Adrenal gland (tissue), 9 donors: ENCODE measurements at regions not wholly inside any gene's neighbourhood (a gene's known extent, or its start where the extent isn't known, plus 50 kb on each side); places are given as distances from the start of the nearest gene placed in this dataset.
"Not testable (repeated sequence)": the region's sequence is repeated elsewhere in the genome, so short reads cannot be mapped to it uniquely, and the experiment has no call there.

Experiments used
- DNase-seq, 7 donors: peaks; one replicate each; pipeline ENCODE4 v3.0.0-alpha.2; 2019 to 2020
- H3K27ac ChIP-seq, 5 donors: fragments of 200-600 bp; sonication (generic) in 4 of 5; 1 replicate in 3 of 5; 2 replicates in 2 of 5; pipeline versions ENCODE4 v1.5.1 to v1.8.0; 2016 to 2020; ENCODE audit warnings: mild to moderate bottlenecking in 1 of 5
- H3K27me3 ChIP-seq: fragments of 200-600 bp; 2 replicates; pipeline ENCODE4 v1.8.0; 2021
- H3K36me3 ChIP-seq, 2 donors: fragments of 200-600 bp; replicated peaks in 1 of 2; 1 replicate in 1 of 2; 2 replicates in 1 of 2; pipeline versions ENCODE4 v1.5.1 to v1.8.0; 2018 to 2022
- H3K4me1 ChIP-seq, 2 donors: fragments of 200-600 bp; replicated peaks in 1 of 2; 1 replicate in 1 of 2; 2 replicates in 1 of 2; pipeline versions ENCODE4 v1.5.1 to v1.8.0; 2018 to 2021
- H3K4me3 ChIP-seq, 4 donors: fragments of 200-600 bp; sonication (generic) in 3 of 4; one replicate each; pipeline ENCODE4 v1.5.1; 2016 to 2018
- H3K9me3 ChIP-seq, 3 donors: fragments of 200-600 bp; sonication (generic) in 1 of 3; replicated peaks in 1 of 3; 1 replicate in 2 of 3; 2 replicates in 1 of 3; pipeline versions ENCODE4 v1.5.1 to v1.8.0; 2016 to 2021
- POLR2A ChIP-seq, 2 donors: fragments of 450-650 bp; IDR thresholded peaks; one replicate each; pipeline ENCODE4 v1.6.1; 2017; ENCODE audit warnings: antibody characterized with exemption in 2 of 2, mild to moderate bottlenecking in 2 of 2, moderate library complexity in 1 of 2
- WGBS, 4 donors: extraction: QIAGEN DNeasy Blood & Tissue Kit in 2 of 4; methylation state at CpG; one replicate each; pipeline versions ENCODE4 v1.1.5 to v1.1.7; 2013 to 2017; 5-methylcytosine and 5-hydroxymethylcytosine counted together
- intact Hi-C, 2 donors: fragments of 100-400 bp; cut with DNase I; formaldehyde crosslinking; loops; one replicate each; pipeline versions ENCODE4 v1.14.1 to v1.15.0; 2022 to 2023
- TF ChIP-seq, protein P1 (sequence below), 6 experiments: fragments of 450-650 bp in 4 of 6; fragments of 200-600 bp in 2 of 6; sonication (generic) in 1 of 6; IDR thresholded peaks; 1 replicate in 5 of 6; 2 replicates in 1 of 6; pipeline versions ENCODE4 v1.5.1 to v1.8.0; 2016 to 2021; ENCODE audit warnings: antibody characterized with exemption in 6 of 6, mild to moderate bottlenecking in 2 of 6, moderate library complexity in 1 of 6
- donor health status: healthy with polysubstance abuse.
- donor health status: Bipolar disorder and iron deficiency.
- donor health status: DM: yes; HTN: yes; CAD: no.
- donor health status: DM: no; HTN: no; CAD: no.
- donor health status: DM: no; HTN: no; CAD: no.

DNA sequence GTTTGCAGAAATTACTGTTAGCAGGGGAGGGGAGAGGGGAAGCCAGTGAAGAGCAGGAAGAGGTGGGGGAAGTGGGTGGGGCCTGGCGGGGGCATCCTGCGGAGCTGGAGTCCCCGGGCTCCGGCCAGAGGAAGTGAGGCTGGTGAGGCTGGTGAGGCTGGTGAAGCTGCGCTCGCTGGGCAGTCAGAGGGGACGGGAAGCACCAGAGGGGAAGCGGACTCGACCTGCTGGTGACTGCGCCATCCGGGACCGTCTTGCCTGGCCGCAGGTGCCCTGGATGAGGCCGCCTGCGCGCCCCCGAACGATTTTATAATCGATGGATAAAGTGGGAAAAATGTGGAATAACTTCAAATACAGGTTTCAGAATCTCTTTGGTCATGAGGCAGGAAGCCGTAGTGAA, 635.3 kb upstream of the MARCKS start:
- DNase-seq = no peak
- TF ChIP-seq, protein P1, sequence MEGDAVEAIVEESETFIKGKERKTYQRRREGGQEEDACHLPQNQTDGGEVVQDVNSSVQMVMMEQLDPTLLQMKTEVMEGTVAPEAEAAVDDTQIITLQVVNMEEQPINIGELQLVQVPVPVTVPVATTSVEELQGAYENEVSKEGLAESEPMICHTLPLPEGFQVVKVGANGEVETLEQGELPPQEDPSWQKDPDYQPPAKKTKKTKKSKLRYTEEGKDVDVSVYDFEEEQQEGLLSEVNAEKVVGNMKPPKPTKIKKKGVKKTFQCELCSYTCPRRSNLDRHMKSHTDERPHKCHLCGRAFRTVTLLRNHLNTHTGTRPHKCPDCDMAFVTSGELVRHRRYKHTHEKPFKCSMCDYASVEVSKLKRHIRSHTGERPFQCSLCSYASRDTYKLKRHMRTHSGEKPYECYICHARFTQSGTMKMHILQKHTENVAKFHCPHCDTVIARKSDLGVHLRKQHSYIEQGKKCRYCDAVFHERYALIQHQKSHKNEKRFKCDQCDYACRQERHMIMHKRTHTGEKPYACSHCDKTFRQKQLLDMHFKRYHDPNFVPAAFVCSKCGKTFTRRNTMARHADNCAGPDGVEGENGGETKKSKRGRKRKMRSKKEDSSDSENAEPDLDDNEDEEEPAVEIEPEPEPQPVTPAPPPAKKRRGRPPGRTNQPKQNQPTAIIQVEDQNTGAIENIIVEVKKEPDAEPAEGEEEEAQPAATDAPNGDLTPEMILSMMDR (IDR thresholded peaks at IDR 0.05) = no peak
- Histone ChIP-seq H3K36me3 (no peaks in the 10 kb centered on the region), H3K9me3 (no peaks in the 10 kb centered on the region), H3K4me1 (no peaks in the 10 kb centered on the region), H3K4me3 (no peak overlapping the region), H3K27me3 (no peaks in the 10 kb centered on the region), H3K27ac (no peak overlapping the region)
- 79 to 84% (median 83%) methylated on average over 15 to 20 of the region's 20 CpGs for WGBS, 4 donors
- intact Hi-C loops = no loop called here

DNA sequence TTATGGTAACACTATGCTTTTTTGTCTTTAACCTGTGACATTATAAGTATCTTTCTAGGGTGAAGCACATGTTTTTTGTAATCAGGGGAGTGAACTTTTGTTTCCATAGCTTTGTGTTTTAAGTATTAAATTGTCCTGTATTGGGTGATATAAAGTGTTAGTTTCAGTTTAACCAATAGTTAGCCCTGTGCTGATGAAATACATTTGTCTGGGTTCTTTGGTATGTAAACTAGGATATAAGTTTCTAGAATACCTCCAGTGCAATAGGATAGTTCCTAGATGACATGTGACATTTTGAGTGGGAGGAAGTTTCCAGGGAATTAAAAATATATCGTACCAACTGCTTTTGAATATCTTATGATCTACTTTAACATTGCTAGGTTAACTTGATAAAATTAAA, 611.0 kb upstream of the MARCKS start:
- intact Hi-C loops = no loop called here

DNA sequence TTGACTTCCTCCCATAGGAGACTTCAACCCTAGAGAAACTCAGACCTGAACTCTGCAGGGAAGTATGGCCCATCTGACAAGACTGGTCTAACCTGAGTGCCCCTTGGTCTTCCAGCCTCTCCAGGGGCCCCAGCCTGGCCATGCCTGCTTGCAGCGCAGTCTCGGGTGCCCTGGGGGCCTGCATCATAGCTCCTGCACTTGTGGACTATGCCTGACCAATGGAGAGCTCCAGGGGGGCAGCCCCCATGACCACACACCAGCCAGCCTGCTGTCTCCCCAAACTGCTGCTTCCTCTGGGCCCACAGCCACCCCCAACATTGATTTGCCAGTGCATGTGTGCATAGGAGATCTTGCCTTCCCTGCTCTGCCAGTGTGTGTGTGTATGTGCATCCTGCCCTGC, 608.6 kb upstream of the MARCKS start:
- no peak overlapping the region for H3K27ac ChIP-seq
- no peaks in the 10 kb centered on the region for H3K27me3 ChIP-seq
- H3K36me3 ChIP-seq = no peaks in the 10 kb centered on the region
- H3K4me3 ChIP-seq = no peak overlapping the region
- no peak for DNase-seq
- WGBS, 4 donors = 61 to 92% (median 61%) methylated on average over 2 of the region's 2 CpGs; no CpG with 5 or more reads in 1 of the 4 donors
- no peaks in the 10 kb centered on the region for H3K9me3 ChIP-seq
- TF ChIP-seq, protein P1 (IDR thresholded peaks at IDR 0.05) = no peak
- TF ChIP-seq POLR2A (IDR thresholded peaks at IDR 0.05) = no peak
- no peaks in the 10 kb centered on the region for H3K4me1 ChIP-seq
- intact Hi-C loops = no loop called here

More for the DNA sequence above, 611.0 kb upstream of the MARCKS start:
- DNase-seq = no peak
- Histone ChIP-seq H3K36me3 (no peaks in the 10 kb centered on the region), H3K4me3 (no peak overlapping the region), H3K27ac (no peak overlapping the region), H3K4me1 (no peaks in the 10 kb centered on the region), H3K27me3 (no peaks in the 10 kb centered on the region), H3K9me3 (no peaks in the 10 kb centered on the region)
- TF ChIP-seq, protein P1 (IDR thresholded peaks at IDR 0.05) = no peak
- no peak for TF ChIP-seq POLR2A (IDR thresholded peaks at IDR 0.05)
- 70 to 79% (median 76%) methylated on average over 1 of the region's 1 CpG for WGBS, 4 donors

DNA sequence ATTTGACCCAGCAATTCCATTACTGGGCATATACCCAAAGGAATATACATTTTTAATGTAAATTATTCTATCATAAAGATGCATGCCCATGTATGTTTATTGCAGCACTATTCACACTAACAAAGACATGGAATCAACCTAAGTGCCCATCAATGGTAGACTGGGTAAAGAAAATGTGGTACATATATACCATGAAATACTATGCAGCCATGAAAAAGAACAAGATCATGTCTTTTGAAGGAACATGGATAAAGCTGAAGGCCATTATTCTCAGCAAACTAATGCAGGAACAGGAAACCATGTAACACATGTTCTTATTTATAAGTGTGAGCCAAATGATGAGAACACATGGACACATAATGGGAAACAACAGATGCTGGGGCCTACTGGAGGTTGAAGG, 603.0 kb upstream of the MARCKS start:
- H3K27ac ChIP-seq, H3K36me3 ChIP-seq, intact Hi-C loops, H3K9me3 ChIP-seq, H3K27me3 ChIP-seq, H3K4me3 ChIP-seq, DNase-seq, H3K4me1 ChIP-seq: not testable (repeated sequence)

DNA sequence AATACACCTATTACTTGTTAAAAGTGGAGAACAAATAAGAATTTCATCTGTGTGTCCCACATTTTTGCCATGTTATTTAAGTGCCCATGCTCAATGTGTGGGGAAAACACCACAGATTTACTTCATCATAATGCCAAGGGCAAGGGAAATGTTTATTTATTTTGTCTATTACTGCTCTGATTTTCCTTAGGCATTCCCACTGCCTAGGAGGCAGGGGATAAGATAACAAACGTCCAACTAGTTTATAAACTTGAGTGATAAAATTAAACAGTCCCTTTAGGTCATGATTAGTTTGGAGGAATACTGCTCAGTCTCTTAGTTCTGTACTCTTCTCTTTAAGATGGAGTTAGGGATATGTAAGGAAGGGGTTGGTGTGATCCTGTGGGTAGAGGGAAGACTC, 598.4 kb upstream of the MARCKS start:
- Histone ChIP-seq H3K36me3 (no peaks in the 10 kb centered on the region), H3K4me1 (no peaks in the 10 kb centered on the region), H3K27ac (no peak overlapping the region), H3K4me3 (no peak overlapping the region), H3K27me3 (no peaks in the 10 kb centered on the region), H3K9me3 (no peaks in the 10 kb centered on the region)
- TF ChIP-seq POLR2A (IDR thresholded peaks at IDR 0.05) = no peak
- TF ChIP-seq, protein P1 (IDR thresholded peaks at IDR 0.05) = no peak
- intact Hi-C loops = no loop called here
- DNase-seq = no peak
- 29 to 48% (median 36%) methylated on average over 1 of the region's 1 CpG for WGBS, 4 donors
